ENCODE measurements at regions not wholly inside any gene's neighbourhood (a gene's known extent, or its start where the extent isn't known, plus 50 kb on each side); places are given as distances from the start of the nearest gene placed in this dataset.
"Not testable (repeated sequence)": the region's sequence is repeated elsewhere in the genome, so short reads cannot be mapped to it uniquely, and the experiment has no call there.

- peak; percentile 81 for DNase-seq
Observed at GRCh38 chr11:16605894-16606783, 132.3 kb upstream of the C11orf58 start.

GRCh38 chr11:16605389-16605893 is 133.0 kb upstream of the C11orf58 start:
- peak; percentile 26 for DNase-seq

DNA sequence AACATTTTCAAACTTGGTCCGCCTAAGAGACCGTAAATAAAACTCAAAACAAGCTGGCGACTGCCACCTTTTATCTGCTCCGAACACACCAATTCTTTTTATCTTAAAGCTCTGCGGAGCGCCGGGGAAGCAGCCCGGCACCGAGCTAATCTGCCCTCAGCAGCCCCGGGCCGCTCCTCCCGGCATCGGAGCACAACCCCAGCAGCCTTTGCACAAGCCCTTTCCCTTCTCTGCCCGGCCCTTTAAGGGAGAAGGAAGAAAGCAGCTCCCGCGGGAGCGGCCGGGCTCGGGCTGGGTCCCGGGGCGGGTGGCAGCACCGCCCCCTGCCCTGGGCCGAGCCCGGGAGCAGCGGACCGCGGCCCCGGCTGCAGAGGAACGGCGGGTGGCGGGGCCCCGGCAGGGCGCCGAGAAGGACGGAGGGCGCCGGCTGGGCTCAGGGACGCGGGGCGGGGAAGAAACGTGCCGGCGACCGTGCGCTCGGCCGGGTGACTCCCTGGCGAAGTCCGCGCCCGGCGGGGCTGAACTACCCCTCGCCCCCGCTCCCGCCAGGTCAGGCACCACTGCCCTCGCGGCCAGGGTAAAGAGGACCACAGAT is 133.6 kb upstream of the C11orf58 start:
- no peak for DNase-seq

- DNase-seq = peak; percentile 12
Observed at GRCh38 chr11:16603890-16604793, 134.3 kb upstream of the C11orf58 start.

GRCh38 chr11:16603245-16603644 is 135.2 kb upstream of the C11orf58 start:
- DNase-seq = no peak

GRCh38 chr11:16598906-16599305 is 139.5 kb upstream of the C11orf58 start:
- no peak for DNase-seq

DNA sequence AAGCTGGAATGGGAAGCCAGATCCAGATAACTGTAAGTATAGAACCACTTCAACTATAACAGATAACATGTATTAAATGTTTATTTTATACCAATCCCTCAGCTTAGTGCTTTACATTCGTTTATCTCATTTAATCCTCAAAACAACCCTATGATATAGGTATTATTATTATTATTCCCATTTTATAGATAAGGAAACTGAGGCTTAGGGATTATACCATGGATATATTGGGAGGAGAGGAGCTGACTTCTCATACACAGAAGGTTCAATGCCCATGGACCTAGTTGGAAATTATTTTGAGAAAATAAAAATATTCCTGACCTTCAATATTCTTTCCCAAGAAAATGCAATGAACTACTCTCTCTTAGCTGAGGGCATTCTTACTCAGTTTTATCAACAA is 140.4 kb upstream of the C11orf58 start:
- no peak for DNase-seq

- DNase-seq = no peak
Observed at GRCh38 chr11:16596231-16596630, 142.2 kb upstream of the C11orf58 start.

GRCh38 chr11:16591157-16591556 is 147.3 kb upstream of the C11orf58 start:
- no peak for DNase-seq

DNA sequence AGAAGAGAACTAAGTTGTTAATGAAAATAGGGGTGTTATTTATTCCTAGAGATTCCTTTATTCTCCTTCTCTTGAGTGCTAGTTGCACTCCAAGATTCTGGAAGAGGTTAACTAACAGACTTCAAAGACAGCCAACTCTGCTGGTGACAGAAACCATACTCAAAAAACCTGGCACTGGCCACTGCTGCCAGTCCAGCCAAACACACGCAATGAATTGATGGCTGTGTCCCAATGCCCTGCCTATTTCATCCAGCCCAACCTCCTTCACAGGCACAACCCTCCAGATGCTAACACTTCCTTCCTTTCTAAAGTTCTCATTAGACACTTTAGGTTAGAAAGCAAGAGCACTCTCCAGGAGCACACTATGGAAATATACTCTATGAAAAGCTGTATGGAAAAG is 150.8 kb upstream of the C11orf58 start:
- DNase-seq = no peak

- no peak for DNase-seq
Observed at GRCh38 chr11:16584569-16584968, 153.9 kb upstream of the C11orf58 start.

DNA sequence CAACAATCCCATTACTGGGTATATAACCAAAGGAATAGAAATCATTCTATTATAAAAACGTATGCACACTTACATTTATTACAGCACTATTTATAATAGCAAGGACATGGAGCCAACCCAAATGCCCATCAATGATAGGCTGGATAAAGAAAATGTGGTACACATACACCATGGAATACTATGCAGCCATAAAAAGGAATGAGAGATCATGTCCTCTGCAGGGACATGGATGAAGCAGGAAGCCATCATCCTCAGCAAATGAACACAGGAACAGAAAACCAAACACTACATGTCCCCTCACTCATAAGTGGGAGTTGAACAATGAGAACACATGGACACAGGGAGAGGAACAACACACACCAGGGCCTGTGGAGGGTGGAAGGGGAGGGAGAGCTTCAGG is 157.4 kb upstream of the C11orf58 start:
- not testable (repeated sequence) for DNase-seq

GRCh38 chr11:16577490-16577889 is 161.0 kb upstream of the C11orf58 start:
- no peak for DNase-seq

DNA sequence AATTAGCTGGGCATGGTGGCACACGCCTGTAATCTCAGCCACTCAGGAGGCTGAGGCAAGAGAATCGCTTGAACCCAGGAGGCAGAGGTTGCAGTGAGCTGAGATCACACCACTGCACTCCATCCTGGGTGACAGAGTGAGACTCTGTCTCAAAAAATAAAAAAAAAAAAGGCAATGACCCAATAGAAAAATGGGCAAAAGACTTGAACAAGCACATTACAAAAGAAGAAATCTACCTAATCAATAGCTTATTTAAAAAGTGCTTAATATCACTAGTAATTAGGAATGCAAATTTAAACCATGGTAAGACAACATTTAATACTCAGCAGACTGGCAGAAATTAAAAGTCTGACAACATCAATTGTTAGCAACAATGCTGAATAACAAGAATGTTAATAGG is 163.6 kb upstream of the C11orf58 start:
- DNase-seq = not testable (repeated sequence)

DNA sequence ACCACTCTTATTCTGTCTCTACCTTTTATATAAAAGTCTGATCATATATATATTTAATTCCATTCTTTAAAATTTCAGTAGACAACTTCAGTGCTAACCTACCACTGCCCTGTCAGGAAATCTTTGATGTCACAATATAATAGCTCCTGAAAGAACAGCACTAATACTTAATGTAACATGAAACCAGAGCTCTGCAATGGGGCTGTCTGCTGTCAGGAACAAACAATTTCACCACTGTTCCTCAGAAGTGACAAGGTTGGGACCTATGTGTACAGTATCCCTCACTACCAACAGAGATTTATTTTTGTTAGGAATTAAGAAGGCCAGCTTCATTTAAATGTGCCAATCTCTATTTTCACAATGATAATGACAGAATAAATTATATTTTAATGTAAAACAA is 165.5 kb upstream of the C11orf58 start:
- DNase-seq = no peak

GRCh38 chr11:16561150-16561549 is 177.3 kb upstream of the C11orf58 start:
- DNase-seq = no peak

- DNase-seq = no peak
Observed at GRCh38 chr11:16558494-16558893, 180.0 kb upstream of the C11orf58 start.

DNA sequence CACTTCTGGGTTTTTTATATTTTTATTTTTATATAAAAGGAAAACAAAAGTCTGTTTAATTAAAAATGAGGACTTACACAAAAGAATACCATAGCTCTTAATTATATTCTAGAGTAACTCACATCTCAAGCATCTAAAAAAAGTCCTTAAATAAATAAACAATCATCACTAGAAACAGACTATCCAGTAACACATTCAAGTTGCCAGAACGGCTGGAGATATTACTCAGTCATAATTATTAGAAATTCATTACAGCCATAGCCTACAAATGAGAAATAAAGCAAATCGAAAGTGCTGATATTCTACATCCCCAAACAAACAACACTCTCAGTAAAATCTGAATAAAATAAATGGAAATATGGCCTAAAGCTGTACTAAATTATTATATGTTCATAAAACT is 182.5 kb upstream of the C11orf58 start:
- DNase-seq = no peak

GRCh38 chr11:16554361-16554760 is 184.1 kb upstream of the C11orf58 start:
- DNase-seq = no peak

GRCh38 chr11:16547879-16548278 is 190.6 kb upstream of the C11orf58 start:
- DNase-seq = no peak

DNA sequence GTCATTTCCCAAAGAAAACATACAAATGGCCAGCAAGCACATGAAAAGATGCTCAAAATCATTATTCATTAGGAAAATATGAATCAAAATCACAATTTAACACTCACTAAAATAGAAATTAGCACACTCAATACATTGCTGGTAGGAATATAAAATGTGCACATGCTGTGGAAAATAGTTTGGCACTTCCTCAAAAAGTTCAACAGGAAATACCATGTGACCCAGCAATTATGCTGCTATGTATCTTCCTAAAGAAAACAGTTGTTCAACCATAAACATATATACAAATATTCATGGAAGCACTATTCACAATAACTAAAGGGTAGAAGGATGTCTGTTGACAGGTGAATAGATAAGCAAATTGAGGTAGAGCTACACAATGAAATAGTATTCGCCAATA is 187.3 kb upstream of the SOX6 start:
- no peak for DNase-seq

DNA sequence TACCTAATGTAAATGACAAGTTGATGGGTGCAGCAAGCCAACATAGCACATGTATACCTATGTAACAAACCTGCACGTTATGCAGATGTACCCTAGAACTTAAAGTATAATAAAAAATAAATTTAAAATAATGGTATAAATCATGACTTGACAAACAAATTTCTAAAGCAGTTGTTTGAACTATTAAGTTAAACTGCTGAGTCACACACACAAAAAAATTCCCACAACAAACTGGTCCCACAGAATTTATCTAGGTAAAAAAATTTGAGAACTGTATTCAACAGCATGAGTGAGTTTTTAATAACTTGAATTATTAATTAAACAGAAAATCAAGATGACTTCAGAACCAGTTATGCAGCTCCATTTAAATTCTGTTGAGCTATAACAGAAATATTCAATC is 186.0 kb upstream of the SOX6 start:
- no peak for DNase-seq

DNA sequence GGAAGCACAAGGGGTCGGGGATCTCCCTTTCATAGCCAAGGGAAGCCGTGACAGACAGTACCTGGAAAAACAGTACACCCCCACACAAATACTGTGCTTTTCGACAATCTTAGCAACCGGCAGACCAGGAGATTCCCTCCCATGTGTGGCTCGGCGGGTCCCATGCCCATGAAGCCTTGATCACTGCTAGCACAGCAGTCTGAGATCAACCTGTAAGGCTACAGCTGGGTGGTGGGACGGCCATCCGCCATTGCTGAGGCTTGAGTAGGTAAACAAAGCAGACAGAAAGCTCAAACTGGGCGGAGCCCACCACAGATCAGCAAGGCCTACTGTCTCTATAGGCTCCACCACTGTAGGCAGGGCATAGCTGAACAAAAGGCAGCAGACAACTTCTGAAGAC is 180.2 kb upstream of the SOX6 start:
- DNase-seq = no peak
